ENCODE measurements at regions not wholly inside any gene's neighbourhood (a gene's known extent, or its start where the extent isn't known, plus 50 kb on each side); places are given as distances from the start of the nearest gene placed in this dataset.
A peak's percentile ranks its signal among the peaks of the same experiment; 100 is the strongest.

DNA sequence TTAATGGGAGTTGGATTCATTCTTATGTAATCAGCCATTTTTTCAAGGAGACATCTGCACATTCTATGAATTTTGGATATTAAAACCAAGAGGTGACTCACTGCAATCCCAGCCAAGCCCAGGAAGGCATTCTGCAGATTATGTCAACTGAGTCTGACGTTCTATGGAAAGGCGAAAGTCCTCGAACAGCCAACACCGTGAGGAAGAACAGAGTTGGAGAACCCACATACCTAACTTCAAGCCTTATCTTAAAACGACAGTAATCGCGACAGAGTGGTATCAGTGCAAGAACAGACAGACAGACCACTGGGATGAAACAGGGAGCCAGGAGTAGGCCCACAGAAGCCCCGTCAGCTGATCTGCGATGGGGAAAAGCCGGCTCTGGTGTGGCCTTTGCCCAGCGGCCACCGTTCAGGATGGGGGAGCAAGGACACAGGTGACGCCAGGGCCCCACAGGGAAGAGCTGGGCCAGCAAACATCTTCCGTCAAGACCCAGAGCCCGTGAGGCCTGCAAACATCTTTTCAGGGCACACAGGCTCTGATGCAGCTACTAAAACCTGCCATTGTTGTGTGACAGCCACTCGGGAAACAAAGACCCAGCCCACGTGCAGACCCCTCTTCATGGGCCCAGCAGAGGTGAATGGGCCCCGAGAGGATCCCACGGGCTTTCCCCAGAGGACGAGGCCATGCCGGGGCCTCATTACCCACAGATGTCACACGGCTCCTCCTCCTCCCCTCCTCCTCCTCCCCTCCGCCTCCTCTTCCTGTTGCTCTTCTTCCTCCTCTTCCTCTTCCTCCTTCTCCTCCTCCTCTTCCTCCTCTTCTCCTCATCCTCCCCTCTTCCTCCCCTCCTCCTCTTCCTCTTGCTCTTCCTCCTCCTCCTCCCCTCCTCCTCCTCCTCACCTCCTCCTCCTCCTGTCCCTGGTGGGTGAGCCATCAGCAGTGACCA, 277.6 kb downstream of the ADGRD1 start (continued):
- no peak for TF ChIP-seq KAT8 (IDR thresholded peaks at IDR 0.05; ENCODE audit: low read depth)
- TF ChIP-seq TEAD4 (IDR thresholded peaks at IDR 0.05; ENCODE audit: low read length), result peak; percentile 78
- no peak for TF ChIP-seq TEAD4 (CRISPR knock-in tag; IDR thresholded peaks at IDR 0.05; ENCODE audit: borderline replicate concordance)
- TF ChIP-seq, protein P1, sequence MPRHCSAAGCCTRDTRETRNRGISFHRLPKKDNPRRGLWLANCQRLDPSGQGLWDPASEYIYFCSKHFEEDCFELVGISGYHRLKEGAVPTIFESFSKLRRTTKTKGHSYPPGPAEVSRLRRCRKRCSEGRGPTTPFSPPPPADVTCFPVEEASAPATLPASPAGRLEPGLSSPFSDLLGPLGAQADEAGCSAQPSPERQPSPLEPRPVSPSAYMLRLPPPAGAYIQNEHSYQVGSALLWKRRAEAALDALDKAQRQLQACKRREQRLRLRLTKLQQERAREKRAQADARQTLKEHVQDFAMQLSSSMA (CRISPR knock-in tag; IDR thresholded peaks at IDR 0.05), result no peak
- no peak for TF ChIP-seq PRPF4 (IDR thresholded peaks at IDR 0.05; ENCODE audit: insufficient read depth, low read depth, low read length, poor library complexity, severe bottlenecking)
- peak; percentile 78; the same call in 1 of the 2 replicates for TF ChIP-seq CTBP1 (IDR thresholded peaks at IDR 0.05; ENCODE audit: borderline replicate concordance)
- TF ChIP-seq EZH2 (IDR thresholded peaks at IDR 0.05; ENCODE audit: borderline replicate concordance, low read depth, low read length), result no peak
- TF ChIP-seq HDAC2 (IDR thresholded peaks at IDR 0.05), result 0 out of 2 replicates have a peak, but pooled peaks have one; percentile 20
- no peak for TF ChIP-seq CCAR2 (IDR thresholded peaks at IDR 0.05; ENCODE audit: low read depth, low read length)
- no peak for TF ChIP-seq ZNF77 (CRISPR knock-in tag; IDR thresholded peaks at IDR 0.05)
- TF ChIP-seq ZBTB7A (IDR thresholded peaks at IDR 0.05; ENCODE audit: borderline replicate concordance, control insufficient read depth, low read depth, low read length), result peak; percentile 20; the same call in 1 of the 2 replicates
- no peak for TF ChIP-seq HSF4 (CRISPR knock-in tag; IDR thresholded peaks at IDR 0.05; ENCODE audit: borderline replicate concordance)
- 0 out of 4 replicates have a peak, but pooled peaks of 1 of the 2 experiments have one; percentile 24 for TF ChIP-seq ARNT (IDR thresholded peaks at IDR 0.05)
- peak; percentile 71 for TF ChIP-seq DPF2 (IDR thresholded peaks at IDR 0.05)
- TF ChIP-seq ZNF583 (CRISPR knock-in tag; IDR thresholded peaks at IDR 0.05), result peak; percentile 23; the same call in 1 of the 2 replicates
- TF ChIP-seq ZNF764 (CRISPR knock-in tag; IDR thresholded peaks at IDR 0.05; ENCODE audit: low read depth), result no peak
- TF ChIP-seq, protein P2, sequence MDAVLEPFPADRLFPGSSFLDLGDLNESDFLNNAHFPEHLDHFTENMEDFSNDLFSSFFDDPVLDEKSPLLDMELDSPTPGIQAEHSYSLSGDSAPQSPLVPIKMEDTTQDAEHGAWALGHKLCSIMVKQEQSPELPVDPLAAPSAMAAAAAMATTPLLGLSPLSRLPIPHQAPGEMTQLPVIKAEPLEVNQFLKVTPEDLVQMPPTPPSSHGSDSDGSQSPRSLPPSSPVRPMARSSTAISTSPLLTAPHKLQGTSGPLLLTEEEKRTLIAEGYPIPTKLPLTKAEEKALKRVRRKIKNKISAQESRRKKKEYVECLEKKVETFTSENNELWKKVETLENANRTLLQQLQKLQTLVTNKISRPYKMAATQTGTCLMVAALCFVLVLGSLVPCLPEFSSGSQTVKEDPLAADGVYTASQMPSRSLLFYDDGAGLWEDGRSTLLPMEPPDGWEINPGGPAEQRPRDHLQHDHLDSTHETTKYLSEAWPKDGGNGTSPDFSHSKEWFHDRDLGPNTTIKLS (IDR thresholded peaks at IDR 0.05; ENCODE audit: borderline replicate concordance, low read depth), result no peak
- no peak for TF ChIP-seq ZFP30 (CRISPR knock-in tag; IDR thresholded peaks at IDR 0.05; ENCODE audit: borderline replicate concordance)
- peak; percentile 72 for TF ChIP-seq ZFX (CRISPR knock-in tag; IDR thresholded peaks at IDR 0.05)
- TF ChIP-seq, protein P3, sequence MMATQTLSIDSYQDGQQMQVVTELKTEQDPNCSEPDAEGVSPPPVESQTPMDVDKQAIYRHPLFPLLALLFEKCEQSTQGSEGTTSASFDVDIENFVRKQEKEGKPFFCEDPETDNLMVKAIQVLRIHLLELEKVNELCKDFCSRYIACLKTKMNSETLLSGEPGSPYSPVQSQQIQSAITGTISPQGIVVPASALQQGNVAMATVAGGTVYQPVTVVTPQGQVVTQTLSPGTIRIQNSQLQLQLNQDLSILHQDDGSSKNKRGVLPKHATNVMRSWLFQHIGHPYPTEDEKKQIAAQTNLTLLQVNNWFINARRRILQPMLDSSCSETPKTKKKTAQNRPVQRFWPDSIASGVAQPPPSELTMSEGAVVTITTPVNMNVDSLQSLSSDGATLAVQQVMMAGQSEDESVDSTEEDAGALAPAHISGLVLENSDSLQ (IDR thresholded peaks at IDR 0.05), result peak; percentile 18
- TF ChIP-seq, protein P4, sequence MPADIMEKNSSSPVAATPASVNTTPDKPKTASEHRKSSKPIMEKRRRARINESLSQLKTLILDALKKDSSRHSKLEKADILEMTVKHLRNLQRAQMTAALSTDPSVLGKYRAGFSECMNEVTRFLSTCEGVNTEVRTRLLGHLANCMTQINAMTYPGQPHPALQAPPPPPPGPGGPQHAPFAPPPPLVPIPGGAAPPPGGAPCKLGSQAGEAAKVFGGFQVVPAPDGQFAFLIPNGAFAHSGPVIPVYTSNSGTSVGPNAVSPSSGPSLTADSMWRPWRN (IDR thresholded peaks at IDR 0.05; ENCODE audit: low read depth), result no peak
- TF ChIP-seq ADNP (tag; IDR thresholded peaks at IDR 0.05), result no peak
- no peak for TF ChIP-seq C11orf30 (IDR thresholded peaks at IDR 0.05; ENCODE audit: low read depth)
- peak; percentile 70 for TF ChIP-seq MTA2 (IDR thresholded peaks at IDR 0.05; ENCODE audit: low read depth)
- no peak for TF ChIP-seq KHSRP (IDR thresholded peaks at IDR 0.05)
